ENCODE measurements at regions not wholly inside any gene's neighbourhood (a gene's known extent, or its start where the extent isn't known, plus 50 kb on each side); places are given as distances from the start of the nearest gene placed in this dataset.

GRCh38 chr16:5875416-5875815 lies 777.8 kb upstream of the EEF2KMT start:
- TF ChIP-seq, protein P1, sequence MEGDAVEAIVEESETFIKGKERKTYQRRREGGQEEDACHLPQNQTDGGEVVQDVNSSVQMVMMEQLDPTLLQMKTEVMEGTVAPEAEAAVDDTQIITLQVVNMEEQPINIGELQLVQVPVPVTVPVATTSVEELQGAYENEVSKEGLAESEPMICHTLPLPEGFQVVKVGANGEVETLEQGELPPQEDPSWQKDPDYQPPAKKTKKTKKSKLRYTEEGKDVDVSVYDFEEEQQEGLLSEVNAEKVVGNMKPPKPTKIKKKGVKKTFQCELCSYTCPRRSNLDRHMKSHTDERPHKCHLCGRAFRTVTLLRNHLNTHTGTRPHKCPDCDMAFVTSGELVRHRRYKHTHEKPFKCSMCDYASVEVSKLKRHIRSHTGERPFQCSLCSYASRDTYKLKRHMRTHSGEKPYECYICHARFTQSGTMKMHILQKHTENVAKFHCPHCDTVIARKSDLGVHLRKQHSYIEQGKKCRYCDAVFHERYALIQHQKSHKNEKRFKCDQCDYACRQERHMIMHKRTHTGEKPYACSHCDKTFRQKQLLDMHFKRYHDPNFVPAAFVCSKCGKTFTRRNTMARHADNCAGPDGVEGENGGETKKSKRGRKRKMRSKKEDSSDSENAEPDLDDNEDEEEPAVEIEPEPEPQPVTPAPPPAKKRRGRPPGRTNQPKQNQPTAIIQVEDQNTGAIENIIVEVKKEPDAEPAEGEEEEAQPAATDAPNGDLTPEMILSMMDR (IDR thresholded peaks at IDR 0.05 in 4 of 5, conservative IDR thresholded peaks at IDR 0.05 in 1 of 5), result no peak
- no peak for TF ChIP-seq POLR2A (IDR thresholded peaks at IDR 0.05)
